ENCODE measurements at regions not wholly inside any gene's neighbourhood (a gene's known extent, or its start where the extent isn't known, plus 50 kb on each side); places are given as distances from the start of the nearest gene placed in this dataset.

GRCh38 chr16:51085271-51085670 lies 65.8 kb downstream of the SALL1 start:
- no peak for DNase-seq (ENCODE audit: low read depth)

DNA sequence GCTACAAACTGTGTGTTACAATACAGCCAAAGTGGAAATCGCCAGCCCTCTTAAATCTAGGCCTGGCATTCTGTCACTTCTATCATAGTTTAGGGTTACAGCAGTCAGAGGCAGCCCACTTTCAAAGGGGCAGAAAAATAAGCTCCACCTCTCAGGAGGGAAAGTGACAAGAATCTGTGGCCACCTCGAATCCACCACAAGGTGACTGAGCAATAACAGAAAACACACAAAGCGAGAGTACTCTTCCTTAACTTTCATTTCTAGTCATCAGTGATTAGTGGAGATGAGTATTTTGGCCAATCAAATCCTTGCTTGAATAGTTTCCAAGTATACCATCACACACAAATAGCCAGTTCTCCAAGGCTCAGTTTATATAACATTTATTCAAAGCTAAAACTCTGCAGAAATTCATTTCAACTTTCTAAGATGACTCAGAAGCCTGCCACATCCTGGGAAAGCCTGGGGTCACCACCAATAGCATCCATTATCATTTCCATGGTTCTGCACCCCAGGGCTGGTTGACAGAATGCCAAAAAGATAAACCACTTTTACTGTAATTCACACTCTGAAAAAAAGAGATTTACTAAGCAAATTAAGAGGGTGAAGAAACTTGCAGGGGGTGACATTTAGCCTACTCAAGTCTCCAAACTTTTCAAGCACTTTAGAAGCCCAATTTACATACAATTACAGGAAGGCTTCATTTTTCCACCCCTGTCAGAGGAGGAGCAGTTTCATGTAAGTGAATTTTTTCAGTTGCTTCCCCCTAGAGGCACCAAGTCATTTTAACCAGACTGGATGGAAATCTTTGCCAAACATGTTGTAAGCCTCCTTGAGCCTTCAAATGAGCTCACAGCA lies 66.8 kb downstream of the SALL1 start:
- no peak for DNase-seq (ENCODE audit: low read depth)

DNA sequence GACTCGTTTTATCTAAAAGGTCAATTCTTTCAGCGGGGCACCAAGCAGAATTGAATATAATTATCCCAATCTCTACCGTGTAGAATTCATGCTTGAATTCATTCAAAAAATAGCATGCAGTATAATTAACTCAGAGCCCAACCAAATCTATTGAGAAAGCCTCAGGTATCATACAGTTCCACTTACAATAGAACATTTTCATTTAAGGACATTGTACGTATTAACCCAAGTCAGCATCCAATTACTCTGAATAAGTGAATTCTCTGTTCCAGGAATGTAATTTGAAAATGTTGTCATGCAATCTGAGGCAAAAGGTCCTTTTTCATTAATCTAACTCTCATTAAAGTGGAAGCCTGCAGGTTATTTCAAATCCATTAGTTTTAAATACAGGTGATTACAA lies 78.5 kb downstream of the SALL1 start:
- no peak for DNase-seq (ENCODE audit: low read depth)

DNA sequence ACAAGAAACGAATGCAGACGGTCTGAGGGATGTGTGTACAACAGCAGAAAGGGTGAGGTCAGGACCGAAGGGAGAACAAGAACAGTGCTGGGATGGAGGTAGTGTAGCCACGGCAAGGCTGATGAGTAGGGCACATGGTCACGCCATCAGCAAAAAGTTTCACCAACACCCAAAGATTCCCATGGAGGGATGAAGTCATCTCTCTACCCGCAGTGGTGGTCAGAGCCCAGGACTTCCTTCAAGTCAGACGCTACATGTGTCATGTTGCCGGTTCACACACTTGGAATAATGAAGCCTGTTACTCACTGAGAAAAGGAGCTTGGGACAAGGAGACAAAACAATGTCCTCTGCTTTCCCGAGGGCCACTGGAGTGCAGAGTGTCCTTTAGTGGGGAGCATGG lies 79.7 kb downstream of the SALL1 start:
- no peak for DNase-seq (ENCODE audit: low read depth)

- DNase-seq (ENCODE audit: low read depth), result no peak
Observed at GRCh38 chr16:51067352-51067751, 83.7 kb downstream of the SALL1 start.

GRCh38 chr16:51062039-51062438 lies 89.0 kb downstream of the SALL1 start:
- DNase-seq (ENCODE audit: low read depth), result no peak

DNA sequence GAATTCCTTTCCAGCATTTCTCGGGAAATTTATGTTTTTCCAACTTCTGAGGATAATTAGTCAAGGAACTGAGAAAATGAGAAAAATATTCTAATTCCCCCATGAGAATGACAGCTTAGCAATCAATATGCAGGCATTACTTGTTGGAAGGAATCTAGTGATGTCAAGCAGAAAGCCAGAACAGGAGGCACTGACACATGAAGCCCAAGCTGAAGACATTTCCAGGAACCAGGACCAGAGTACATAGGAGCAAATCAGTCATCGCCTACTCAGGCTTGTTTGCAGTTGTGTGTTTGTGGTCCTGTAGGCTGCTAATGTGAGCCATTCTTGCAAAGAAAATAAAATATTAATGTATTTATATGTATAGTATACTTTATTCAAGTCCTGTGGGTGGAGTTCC lies 89.7 kb downstream of the SALL1 start:
- no peak for DNase-seq (ENCODE audit: low read depth)

DNA sequence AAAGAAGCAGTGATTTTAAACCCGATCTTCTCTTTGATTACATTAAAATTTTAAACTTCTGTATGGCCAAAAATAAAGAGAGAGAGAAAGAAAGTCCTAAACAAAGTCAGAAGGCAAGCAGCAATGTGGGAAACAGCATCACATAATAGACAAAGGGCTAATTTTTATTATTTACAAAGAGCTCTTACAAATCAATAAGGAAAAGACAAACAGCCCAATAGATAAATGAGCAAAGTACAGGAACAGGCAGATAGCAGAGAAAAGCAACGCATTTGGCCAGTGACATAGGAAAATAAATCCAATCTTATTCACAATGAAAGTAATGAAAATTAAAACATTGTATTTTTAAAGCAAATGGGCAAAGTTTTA lies 93.1 kb downstream of the SALL1 start:
- DNase-seq (ENCODE audit: low read depth), result no peak

GRCh38 chr16:51057102-51057793 lies 93.8 kb downstream of the SALL1 start:
- no peak for DNase-seq (ENCODE audit: low read depth)

GRCh38 chr16:51056331-51056730 lies 94.7 kb downstream of the SALL1 start:
- DNase-seq (ENCODE audit: low read depth), result no peak

DNA sequence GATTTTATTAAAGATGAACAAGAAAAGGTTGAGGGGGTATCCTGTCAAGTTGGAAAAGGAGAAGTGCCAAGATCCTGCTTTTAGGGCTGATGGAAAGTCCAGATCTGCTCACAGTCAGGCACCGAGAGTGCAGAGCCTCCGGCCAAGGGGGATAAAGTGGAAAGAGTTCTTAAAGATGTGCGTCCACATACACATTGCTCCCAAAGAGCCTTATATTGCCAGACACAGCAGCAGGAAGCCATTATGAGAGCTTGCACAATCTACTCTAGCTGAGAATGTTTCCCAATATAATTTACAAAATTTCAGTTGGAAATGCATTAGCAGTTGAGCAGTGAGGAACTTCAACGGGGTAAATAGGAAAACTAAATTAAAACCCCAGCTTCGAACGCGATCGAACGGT lies 95.6 kb downstream of the SALL1 start:
- no peak for DNase-seq (ENCODE audit: low read depth)

DNA sequence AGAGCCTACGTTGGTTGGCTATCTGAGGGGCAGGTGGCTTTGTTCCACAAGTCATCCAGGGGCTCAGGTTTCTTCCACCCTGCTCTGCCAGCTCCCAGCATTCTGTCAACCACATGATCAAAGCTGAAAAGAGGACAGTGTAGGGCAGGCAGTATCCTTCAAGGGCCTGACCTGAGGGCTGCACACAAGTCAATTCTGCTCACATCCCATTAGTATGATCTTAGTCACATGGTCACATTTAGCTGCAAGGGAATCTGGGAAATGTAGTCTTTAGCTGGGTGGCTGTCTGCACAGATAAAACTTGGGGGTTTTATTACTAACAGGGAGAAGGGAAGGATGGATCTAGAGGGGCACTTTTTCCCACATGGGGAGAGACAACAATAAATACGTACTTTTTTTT lies 97.3 kb downstream of the SALL1 start:
- no peak for DNase-seq (ENCODE audit: low read depth)

- DNase-seq (ENCODE audit: low read depth), result no peak
Observed at GRCh38 chr16:51051671-51052070, 99.4 kb downstream of the SALL1 start.

GRCh38 chr16:51050377-51050706 lies 100.7 kb downstream of the SALL1 start:
- DNase-seq (ENCODE audit: low read depth), result no peak

- no peak for DNase-seq (ENCODE audit: low read depth)
Observed at GRCh38 chr16:51049678-51050376, 101.2 kb downstream of the SALL1 start.

DNA sequence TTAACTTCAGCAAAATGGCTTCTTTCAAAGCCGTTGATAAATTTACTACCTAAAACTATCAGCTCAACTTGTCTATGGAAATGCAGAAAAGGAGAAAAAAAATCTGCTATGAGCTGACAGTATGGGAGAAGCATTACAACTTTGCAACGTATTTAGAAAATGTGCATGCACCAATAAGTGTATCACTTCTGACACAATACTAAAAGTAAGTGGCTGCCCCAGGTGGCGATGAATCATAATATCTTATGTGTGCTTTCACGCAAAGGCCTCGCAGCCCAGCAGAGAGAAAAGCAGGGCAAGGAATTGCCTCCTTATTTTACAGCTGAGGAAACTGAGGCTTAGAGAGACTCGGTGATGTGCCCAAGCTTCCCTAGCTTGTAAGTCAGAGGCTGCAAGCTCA lies 101.8 kb downstream of the SALL1 start:
- DNase-seq (ENCODE audit: low read depth), result no peak

DNA sequence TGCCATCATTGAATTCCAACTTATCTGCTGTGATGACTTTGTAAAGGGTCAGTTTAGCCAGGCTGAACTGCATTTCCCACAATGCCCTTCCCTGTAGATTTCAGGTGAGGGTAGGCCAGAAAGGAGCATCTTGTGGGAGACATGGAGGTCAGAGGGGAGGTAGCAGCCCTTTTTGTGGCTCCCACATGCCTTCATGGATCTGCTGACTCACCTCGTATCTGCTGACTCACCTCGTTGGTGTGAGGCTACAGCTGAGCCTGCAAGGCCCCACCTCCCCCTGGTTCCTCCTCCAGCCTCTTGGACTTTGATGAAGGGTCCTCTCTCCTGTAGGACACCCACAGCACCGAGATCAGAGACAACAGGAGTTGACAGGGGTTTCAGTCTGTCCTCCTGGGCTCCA lies 102.5 kb downstream of the SALL1 start:
- no peak for DNase-seq (ENCODE audit: low read depth)

GRCh38 chr16:51045794-51046193 lies 105.3 kb downstream of the SALL1 start:
- no peak for DNase-seq (ENCODE audit: low read depth)

DNA sequence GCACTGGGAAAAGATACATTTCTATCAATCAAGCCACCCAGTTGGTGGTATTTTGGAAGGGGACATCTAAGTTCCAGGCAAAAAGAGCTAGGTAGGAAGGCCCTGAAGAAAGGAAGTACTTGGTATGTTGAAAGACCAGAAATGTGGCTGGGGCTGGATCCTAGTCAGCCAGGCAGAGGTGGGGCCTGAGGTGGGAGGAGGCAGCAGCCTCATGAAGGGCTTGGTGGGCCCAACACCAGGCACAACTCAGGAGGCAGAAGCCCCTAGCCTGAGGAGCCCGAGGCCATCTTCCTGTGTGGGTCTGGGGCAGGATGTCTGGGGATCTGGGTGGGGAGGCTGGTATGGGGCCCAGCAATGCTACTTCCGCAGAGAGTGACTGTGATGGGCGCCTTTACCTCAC lies 105.9 kb downstream of the SALL1 start:
- no peak for DNase-seq (ENCODE audit: low read depth)

DNA sequence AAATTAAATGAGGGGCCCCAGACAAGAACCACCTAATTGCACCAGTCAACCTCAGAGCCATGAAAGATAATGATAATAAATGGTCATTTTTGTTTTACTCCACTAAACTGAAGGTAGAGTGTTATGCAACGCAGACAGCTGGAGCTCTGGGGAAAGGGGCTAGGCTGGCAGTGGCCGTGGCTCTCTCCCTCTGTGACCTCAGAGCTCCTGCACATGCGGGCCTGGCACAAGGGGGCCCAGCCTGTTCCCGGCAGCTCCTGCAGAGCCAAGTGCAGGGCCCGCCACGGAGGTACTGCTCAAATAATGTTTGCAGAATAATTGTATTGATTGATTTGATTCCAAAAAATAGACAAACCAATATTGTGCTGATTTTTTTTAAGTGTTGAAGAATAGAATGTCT lies 109.5 kb downstream of the SALL1 start:
- no peak for DNase-seq (ENCODE audit: low read depth)

GRCh38 chr16:51040637-51041036 lies 110.4 kb downstream of the SALL1 start:
- no peak for DNase-seq (ENCODE audit: low read depth)

- no peak for DNase-seq (ENCODE audit: low read depth)
Observed at GRCh38 chr16:51039638-51040331, 111.3 kb downstream of the SALL1 start.

Data from myocyte (in vitro differentiated cells).